ENCODE measurements at regions not wholly inside any gene's neighbourhood (a gene's known extent, or its start where the extent isn't known, plus 50 kb on each side); places are given as distances from the start of the nearest gene placed in this dataset.

- peak; percentile 64 for DNase-seq (ENCODE audit: low read depth, low spot score)
Observed at GRCh38 chr7:131105799-131106680, 221.6 kb upstream of the MKLN1 start.

- peak; percentile 39 for DNase-seq (ENCODE audit: low read depth, low spot score)
Observed at GRCh38 chr7:131106681-131107336, 220.9 kb upstream of the MKLN1 start.

DNA sequence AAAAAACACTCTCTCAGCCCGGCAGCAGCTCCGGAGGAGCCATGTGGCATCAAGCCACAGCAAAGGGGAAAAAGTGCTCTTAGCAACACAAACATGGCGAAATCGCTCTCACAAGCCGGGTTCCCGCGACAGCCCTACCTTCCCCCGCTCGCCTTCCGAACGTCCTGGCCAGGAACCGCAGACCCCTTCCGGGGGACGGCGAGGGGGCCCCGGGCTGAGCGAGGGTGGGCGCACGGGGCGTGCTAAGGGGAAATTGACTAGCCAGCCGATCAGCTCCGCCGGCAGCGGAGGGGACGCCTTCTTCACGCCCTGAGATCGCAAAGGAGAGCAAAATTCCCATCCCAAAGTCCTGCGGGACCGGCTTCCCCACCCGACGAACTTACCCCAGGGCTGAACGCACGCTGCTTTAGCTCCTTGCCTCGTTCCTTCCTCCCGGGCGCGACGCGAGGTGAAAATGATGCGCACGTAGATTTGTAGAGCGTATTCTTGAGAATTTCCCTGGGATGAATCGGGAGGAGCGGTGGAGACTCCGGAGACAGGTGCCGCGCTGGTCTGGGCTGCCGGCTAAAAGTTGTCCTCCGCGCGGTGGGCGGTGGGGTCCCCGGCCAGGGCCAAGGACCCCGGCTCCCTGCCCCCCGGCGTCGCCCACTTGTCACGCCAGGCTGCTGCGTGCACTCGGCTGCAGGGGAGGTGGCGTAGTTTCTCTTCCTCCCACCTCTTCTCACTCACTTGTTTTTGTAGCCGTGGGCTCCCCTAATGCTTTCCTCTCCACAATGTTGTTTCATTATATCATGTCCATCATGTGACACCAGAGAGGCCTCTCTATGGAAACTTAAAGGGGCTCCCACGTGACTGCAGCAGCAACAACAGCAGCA lies 220.1 kb upstream of the MKLN1 start:
- DNase-seq (ENCODE audit: low read depth, low spot score) = peak; percentile 70

DNA sequence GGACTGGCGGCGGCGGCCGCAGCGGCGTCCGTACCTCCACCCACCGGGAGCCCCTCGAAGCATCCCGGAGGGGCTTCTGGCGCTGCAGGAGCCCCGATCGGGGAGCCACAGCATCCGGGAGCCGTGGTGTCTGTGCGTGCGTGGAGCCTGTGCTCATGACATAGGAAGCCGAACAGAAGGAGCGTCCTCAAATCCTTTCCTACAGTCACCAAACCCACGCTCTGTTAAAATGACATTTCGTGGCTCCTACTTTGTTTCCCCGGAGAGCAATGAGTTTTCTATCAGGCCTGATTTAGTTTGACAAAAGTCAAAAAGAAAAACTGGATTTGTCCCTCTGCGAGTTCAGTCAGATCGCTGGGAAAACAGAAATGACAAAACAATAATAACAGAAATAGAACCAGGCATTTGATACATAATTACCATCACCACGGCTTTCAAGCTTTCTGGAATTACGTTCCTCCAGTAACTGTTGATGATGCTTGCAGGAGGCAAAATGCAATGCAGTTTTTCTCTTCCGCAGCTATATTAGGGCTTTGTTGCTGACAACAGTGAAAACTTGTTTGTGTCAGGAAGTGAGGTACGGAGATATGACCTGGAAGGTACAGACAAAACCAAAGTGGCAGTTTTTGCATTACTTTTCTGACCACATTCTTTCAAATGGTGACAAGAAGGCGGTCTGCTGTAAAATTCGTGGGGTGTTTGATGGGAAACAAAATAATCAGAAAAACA lies 219.3 kb upstream of the MKLN1 start:
- no peak for DNase-seq (ENCODE audit: low read depth, low spot score)

DNA sequence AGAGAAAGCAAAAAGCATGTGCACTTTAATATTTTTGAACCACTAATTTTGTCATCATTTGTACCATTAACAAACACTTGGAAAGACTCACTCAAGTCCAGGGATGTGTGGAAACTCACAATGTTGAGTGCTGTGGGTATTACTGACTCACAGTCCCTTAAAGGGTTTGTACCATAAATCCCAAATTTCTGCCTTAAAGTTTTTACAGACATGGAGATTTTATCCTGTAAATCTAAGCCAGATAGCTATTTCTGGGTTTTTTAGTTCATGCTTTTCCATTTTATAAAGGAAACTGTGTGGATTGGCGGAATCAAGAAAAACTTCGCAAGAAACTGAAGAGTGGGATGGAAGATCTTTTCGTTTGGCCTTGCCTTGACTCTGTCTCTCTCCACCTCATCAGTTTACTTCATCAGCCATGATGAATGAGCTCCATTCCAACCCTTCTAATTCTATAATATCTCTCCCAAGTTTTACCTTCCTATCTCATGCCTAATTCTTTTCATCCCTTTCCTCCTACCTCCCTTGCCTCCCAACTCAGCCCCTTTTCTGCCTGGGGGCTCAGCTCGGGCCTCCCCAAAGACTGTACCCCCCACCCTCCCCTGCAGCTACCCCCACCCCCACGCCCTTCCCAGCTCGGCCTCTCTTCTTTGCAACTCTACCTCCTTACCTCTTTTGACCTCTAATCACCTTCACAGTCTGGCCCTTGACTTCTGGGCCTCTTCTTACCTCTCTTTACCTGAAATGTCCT lies 218.5 kb upstream of the MKLN1 start:
- DNase-seq (ENCODE audit: low read depth, low spot score) = no peak

GRCh38 chr7:131109759-131110296 lies 217.8 kb upstream of the MKLN1 start:
- peak; percentile 29 for DNase-seq (ENCODE audit: low read depth, low spot score)

- DNase-seq (ENCODE audit: low read depth, low spot score) = no peak
Observed at GRCh38 chr7:131110297-131111080, 217.2 kb upstream of the MKLN1 start.

- no peak for DNase-seq (ENCODE audit: low read depth, low spot score)
Observed at GRCh38 chr7:131111081-131111576, 216.5 kb upstream of the MKLN1 start.

DNA sequence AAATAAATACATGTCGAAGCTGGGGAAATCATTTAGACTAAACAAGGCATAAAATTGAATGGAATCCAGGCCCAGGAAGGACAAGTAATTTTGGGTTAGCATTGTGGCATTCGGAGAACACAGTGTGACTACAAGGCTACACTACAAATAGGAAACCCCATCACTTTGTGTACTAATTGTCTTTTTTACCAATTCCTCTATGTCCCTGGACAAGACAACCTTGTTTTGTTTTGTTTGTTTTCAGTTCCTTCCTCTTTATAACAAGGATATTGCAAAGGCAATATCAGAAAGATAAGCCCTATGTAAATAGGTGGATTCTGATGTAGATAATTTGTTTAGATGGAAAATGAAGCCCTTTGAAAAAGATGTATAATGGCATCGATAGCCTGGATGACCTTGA lies 215.9 kb upstream of the MKLN1 start:
- DNase-seq (ENCODE audit: low read depth, low spot score) = no peak

- no peak for DNase-seq (ENCODE audit: low read depth, low spot score)
Observed at GRCh38 chr7:131112431-131112830, 215.2 kb upstream of the MKLN1 start.

- no peak for DNase-seq (ENCODE audit: low read depth, low spot score)
Observed at GRCh38 chr7:131115340-131115739, 212.3 kb upstream of the MKLN1 start.

DNA sequence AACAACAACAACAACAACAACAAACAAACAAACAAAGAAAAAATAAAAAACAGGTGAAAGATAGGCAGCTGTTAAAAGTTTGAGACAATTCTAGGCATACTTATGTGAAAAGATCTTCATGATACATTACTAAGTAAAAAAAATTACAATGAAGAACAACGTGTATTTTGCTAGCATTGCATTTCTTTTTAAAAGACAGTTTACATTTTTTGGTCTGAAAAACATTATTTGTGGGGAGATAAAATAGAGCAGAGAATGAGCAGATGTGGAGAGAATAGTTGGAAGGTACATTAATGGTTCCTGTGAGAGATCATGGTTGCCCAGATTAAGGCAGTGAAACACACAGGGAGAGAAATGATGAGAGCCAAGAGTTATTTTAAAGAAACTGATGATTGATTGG lies 210.2 kb upstream of the MKLN1 start:
- no peak for DNase-seq (ENCODE audit: low read depth, low spot score)

DNA sequence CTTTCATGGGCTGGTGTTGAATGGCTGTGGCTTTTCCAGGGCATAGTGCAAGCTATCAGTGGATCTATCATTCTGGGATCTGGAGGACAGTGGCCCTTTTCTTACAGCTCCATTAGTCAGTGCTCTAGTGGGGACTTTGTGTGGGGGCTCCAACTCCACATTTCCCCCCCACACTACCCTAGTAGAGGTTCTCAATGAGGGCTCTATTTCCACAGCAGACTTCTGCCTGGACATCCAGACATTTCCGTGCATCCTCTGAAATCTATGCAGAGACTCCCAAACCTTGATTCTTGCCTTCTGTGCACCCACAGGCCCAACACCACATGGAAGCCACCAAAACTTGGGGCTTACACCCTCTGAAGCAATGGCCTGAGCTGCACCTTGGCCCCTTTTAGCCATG lies 208.3 kb upstream of the MKLN1 start:
- DNase-seq (ENCODE audit: low read depth, low spot score) = no peak

- DNase-seq (ENCODE audit: low read depth, low spot score) = no peak
Observed at GRCh38 chr7:131122394-131122793, 205.3 kb upstream of the MKLN1 start.

- DNase-seq (ENCODE audit: low read depth, low spot score) = no peak
Observed at GRCh38 chr7:131124001-131124629, 203.6 kb upstream of the MKLN1 start.

DNA sequence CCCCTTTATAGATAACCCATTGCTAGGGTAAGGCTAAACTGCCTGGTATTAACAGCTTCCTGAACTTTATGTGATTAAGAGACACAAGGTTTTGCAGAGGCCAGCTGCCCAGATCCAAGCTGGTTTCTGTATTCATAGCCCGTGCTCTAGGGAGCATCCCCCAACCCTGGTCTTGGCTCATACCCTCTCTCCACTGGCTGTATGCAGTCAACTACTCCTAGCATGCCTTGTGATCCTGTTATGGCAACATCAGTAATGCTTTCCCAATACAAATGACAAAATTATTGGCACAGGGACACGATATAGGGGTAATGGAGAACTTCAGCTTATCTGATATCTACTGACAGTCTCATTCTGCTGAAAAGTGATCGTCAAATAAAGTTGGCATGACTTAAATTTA lies 202.8 kb upstream of the MKLN1 start:
- no peak for DNase-seq (ENCODE audit: low read depth, low spot score)

DNA sequence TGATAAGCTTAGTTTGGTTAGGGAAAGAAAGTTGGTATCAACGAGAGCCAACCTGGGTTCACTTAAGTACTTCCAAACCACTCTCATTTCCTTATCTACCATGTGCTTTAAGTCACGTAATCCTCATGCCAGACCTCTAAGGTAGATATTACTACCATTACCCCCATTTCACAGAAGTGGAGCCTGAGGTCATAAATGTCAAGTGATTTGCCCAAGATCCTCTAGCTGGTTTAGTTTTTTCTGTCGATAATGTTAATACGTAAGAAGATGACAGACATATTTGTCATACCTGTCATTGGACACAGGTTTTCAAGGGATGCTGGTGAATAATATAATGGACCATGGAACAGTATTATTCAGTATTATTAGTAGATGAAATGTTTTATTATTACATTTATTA lies 197.4 kb upstream of the MKLN1 start:
- no peak for DNase-seq (ENCODE audit: low read depth, low spot score)

- no peak for DNase-seq (ENCODE audit: low read depth, low spot score)
Observed at GRCh38 chr7:131131012-131131745, 196.5 kb upstream of the MKLN1 start.

Data from activated naive CD8-positive, alpha-beta T cell treated with anti-CD3 and anti-CD28 coated beads, Interleukin-2, amount 50 U/mL, for 16 hours (primary cell).